GM21717 (cell line): ENCODE measurements at regions not wholly inside any gene's neighbourhood (a gene's known extent, or its start where the extent isn't known, plus 50 kb on each side); places are given as distances from the start of the nearest gene placed in this dataset.
"Not testable (repeated sequence)": the region's sequence is repeated elsewhere in the genome, so short reads cannot be mapped to it uniquely, and the experiment has no call there.

ENCODE experiments used
- ATAC-seq: cut with Tn5 transposase; IDR thresholded peaks from one replicate; pipeline ENCODE4 v1.9.1; 2021; ENCODE audit warnings: mild to moderate bottlenecking, moderate library complexity; ENCODE audit not compliant: unreplicated experiment

GRCh38 chr18:77369644-77370043 lies 120.0 kb downstream of the GALR1 start:
- no peak for ATAC-seq

- ATAC-seq, result no peak
Observed at GRCh38 chr18:77373730-77374445, 124.2 kb downstream of the GALR1 start.

DNA sequence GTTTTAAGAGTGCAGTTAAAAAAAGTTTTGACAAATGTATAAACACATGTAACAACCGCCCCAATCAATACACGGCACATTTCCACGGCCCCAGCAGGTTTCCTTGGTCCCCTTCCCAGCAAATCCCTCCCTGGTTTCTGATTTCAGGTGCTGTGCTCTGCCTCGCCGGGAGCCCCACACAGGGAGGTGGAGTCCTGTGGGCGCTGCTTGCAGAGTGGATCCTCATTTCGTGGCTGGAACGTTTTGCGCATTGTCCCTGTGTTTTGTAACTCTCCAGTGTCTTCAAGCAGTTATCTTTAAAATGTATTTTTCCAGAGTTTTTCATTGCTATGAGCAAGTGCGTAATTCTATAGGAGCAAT lies 124.8 kb downstream of the GALR1 start:
- ATAC-seq, result no peak

GRCh38 chr18:77376043-77376732 lies 126.5 kb downstream of the GALR1 start:
- no peak for ATAC-seq

- ATAC-seq, result no peak
Observed at GRCh38 chr18:77376733-77377094, 127.1 kb downstream of the GALR1 start.

GRCh38 chr18:77377813-77378212 lies 128.2 kb downstream of the GALR1 start:
- no peak for ATAC-seq

DNA sequence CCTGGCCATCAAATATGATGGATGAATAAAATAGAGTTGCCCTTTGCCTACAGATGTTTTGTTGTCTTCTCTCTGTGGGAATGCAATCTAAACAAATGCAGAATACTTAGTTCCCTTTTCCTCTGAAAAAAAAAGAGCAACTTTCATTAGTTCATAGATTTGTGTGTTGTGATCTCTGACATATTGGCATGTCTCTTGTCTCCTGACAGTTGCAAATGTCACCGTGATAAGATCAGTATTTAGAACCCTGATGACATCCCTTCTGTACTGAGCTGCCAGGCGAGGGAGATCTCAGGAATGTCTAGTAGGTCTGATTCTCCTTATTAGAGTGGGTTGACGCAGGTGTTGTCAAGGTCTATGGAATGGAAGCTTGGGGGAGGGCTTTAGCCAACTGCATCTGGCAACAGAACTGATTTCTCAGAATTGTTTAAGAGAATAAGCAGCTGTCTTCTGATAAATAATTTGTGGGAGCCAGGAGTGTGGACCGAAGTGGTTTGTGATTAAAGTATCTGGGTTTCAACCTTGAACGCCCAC lies 130.4 kb downstream of the GALR1 start:
- no peak for ATAC-seq

GRCh38 chr18:77380695-77381094 lies 131.0 kb downstream of the GALR1 start:
- ATAC-seq, result no peak

GRCh38 chr18:77392321-77392720 lies 142.7 kb downstream of the GALR1 start:
- ATAC-seq, result no peak

DNA sequence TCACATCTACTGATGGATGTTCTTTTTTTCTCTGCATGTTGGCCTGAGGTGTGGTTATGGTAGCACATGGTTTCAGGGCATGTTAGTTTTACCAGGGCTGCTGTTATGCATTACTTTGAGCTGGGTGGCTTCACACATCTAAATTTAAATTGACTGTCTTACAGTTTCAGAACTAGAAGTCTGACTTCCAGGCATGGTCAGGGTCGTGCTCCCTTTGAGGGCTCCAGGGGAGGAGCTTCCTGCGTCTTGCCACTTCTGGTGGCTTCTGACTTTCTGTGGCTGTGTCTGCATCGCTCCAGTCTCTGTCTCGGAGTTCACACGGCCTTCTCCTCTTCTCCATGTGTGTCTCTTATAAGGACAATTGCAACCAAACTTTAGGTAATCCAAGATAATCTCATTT lies 143.9 kb downstream of the GALR1 start:
- no peak for ATAC-seq

GRCh38 chr18:77395953-77396352 lies 146.3 kb downstream of the GALR1 start:
- no peak for ATAC-seq

DNA sequence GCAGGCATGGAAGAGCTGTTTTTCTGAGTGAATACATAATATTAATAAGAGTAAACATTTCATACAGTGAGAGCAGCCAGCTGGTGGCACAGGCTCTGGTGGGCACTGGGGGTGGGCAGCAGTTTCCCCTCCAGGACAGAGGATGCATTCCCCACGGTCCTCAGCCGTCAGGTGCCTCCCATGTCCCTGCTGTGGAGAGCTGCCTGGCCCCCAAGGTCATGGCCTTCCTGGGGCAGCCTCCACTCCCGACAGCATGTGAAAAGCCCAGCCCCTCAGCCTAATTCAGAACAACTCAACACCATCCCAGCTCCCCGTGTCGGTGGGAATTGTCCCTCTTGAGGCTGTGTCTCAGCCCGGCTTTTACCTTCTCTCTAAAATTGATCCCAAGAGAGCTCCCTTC lies 147.4 kb downstream of the GALR1 start:
- no peak for ATAC-seq

- no peak for ATAC-seq
Observed at GRCh38 chr18:77397617-77398016, 148.0 kb downstream of the GALR1 start.

DNA sequence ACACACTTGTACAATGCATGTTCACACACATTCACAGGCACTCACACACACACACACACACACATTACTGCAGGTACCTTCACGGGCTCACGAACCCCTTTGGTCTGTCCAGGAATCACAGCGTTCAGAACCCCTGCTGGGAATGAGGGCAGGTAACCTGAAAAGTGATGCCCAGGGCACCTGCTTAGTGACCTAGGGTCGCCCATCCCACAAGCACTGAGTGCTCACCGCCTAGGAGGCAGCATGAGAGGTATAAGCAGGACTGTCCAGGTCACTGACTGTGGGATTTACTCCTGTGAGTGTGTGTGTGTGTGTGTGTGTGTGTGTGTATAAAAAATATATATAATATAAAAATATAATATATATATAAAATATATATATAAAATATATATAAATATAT lies 150.9 kb downstream of the GALR1 start:
- no peak for ATAC-seq

GRCh38 chr18:77401173-77401572 lies 151.5 kb downstream of the GALR1 start:
- no peak for ATAC-seq

GRCh38 chr18:77403969-77404535 lies 154.4 kb downstream of the GALR1 start:
- no peak for ATAC-seq

DNA sequence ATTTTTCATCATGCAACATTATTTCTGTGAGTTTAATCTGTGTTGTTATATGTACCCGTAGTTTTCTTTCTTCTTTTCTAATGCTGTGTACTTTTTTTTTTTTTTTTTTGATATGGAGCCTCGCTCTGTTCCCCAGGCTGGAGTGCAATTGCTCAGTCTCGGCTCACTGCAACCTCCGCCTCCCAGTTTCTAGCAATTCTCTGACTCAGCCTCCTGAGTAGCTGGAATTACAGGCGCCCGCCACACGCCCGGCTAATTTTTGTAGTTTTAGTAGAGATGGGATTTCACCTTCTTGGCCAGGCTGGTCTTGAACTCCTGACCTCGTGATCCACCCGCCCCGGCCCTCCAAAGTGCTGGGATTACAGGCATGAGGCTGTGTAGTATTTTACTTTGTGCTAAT lies 155.4 kb downstream of the GALR1 start:
- ATAC-seq, result no peak

DNA sequence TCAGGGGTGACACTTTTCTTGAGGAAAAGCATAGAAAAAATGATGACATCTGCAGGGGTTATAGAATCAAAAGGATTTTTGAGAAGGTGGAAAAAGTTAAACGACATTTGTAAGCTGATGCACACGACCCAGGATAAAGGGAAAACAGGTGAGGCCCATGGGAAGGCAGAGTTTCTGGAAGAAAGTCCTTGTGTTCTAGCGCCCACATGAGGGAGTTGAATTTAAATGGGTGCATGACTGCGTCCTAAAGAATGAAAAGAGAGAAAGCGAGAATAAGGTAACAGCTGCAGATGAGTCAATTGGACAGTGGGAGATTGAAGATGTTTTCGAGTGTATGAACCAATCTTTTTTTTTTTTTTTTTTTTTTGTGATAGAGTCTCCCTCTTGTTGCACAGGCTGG lies 158.1 kb downstream of the GALR1 start:
- ATAC-seq, result no peak

- ATAC-seq, result not testable (repeated sequence)
Observed at GRCh38 chr18:77421546-77421945, 171.9 kb downstream of the GALR1 start.

DNA sequence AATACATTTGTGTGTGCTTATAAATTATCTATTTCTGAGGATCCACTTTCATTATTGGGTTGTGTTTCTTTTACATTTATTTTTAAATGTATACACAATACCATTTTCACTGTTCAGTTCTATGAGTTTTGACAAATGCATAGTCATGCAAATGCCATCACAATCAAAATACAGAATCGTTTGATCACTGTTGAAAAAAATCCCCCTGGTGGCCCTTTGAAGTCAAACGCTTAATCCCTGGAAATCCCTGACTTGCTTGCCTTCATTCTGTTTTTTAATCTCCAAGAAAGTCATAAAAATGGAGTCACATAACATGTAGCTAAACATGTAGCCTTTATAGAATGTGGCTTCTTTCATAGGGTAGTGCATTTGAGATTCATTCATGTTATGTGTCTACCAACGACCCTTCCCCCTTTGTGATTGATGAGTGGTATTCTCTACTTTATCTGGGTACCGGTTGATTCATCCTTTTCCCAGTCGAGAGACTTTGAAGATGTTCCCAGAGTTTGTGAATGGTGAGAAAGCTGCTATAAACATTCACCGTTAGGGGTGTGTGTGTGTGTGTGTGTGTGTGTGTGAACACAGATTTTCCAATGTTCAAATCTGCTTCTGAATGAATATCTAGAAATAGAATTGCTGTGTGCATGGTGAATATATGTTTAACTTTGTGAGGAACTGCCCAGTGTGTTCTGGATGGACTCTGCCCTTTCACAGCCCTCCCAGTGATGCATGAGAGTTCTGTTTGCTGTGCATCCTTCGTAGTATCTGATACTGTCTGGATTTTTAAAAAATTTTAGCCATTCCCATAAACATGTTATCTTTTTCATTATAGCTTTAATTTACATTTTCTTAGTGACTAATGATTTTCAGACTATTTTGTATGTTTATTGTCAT lies 173.6 kb downstream of the GALR1 start:
- no peak for ATAC-seq

DNA sequence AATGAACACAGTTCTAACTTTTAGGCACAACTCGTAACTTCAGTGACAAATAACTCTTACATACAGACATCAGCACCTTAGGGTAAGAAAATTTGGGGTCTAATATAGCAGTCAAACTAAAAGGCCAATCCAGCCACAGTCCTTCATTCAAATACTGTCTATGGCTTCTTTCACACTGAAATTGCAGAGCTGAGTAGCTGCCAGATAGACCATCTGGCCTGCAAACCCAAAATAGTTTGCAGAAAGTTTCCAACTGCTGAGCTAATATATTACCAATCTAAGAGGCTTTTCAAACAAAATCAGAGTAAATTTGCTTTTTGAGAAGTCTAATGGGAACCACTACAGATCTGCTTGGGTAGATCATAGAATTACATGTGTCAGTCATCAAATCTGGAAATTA lies 183.4 kb downstream of the GALR1 start:
- ATAC-seq, result no peak
